Activated CD8-positive, alpha-beta memory T cell treated with anti-CD3 and anti-CD28 coated beads, Interleukin-2, amount 50 U/mL, for 1 hour (primary cell): ENCODE measurements at regions not wholly inside any gene's neighbourhood (a gene's known extent, or its start where the extent isn't known, plus 50 kb on each side); places are given as distances from the start of the nearest gene placed in this dataset.

Experiments used
- DNase-seq: peaks from one replicate; pipeline ENCODE4 v3.0.0-alpha.2; 2020; ENCODE audit errors: extremely low read depth

GRCh38 chr4:77367638-77368037 lies 210.6 kb downstream of the CCNG2 start:
- DNase-seq, result no peak

DNA sequence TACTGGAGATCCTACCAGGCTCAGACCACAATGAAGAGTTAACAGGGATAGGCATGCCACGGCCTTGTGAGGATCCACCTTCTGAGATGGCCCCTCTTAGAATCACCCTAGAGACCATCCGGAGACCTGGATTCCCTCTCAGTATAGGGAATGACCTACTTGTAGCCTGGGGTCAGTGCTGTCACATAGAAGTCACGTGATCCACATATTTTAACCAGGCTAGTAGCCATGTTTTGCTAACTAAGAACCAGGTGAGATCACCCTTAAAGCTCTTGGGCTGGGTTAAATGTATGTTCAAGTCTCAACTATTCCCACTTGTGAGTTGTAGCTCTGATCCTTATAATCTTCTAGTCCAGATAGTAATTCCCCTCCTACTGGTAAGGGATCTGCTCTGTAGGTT lies 215.4 kb downstream of the CCNG2 start:
- no peak for DNase-seq

DNA sequence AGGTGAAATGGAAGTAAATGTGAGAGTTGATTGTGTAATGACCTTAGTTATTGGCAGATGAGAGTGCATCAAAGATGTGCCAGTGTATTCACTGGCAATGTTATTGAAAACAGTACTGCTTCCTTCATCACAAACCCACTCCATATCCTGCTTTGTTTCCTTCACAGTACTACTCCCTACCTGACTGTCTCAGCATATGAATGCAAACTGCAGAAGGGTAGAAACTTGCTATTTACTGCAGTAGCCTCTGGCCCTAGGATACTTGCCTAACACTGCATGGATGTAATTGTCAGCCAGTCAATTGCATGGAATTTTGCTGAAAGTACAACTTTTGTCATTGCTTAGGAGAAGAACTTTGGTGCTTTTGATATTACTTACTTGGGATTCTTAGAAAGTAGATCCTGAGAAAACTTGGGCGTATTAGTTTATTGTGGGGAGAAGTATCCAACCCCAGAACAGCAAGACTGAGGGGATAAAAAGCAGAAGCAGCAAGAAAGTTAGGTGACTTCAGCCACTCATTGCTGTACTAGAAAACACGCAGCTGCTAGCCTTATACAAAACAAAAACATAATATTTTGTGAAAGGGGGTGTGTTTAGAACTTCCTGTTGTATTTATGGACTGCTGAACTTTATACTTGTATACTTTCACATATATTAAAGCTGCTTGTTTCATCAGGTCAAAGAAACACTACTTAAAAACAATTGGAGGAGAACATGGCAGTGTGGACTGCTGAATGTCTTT lies 219.0 kb downstream of the CCNG2 start:
- no peak for DNase-seq

GRCh38 chr4:77376788-77377460 lies 219.9 kb downstream of the CCNG2 start:
- DNase-seq, result no peak

GRCh38 chr4:77384094-77384493 lies 221.5 kb upstream of the CXCL13 start:
- DNase-seq, result no peak

DNA sequence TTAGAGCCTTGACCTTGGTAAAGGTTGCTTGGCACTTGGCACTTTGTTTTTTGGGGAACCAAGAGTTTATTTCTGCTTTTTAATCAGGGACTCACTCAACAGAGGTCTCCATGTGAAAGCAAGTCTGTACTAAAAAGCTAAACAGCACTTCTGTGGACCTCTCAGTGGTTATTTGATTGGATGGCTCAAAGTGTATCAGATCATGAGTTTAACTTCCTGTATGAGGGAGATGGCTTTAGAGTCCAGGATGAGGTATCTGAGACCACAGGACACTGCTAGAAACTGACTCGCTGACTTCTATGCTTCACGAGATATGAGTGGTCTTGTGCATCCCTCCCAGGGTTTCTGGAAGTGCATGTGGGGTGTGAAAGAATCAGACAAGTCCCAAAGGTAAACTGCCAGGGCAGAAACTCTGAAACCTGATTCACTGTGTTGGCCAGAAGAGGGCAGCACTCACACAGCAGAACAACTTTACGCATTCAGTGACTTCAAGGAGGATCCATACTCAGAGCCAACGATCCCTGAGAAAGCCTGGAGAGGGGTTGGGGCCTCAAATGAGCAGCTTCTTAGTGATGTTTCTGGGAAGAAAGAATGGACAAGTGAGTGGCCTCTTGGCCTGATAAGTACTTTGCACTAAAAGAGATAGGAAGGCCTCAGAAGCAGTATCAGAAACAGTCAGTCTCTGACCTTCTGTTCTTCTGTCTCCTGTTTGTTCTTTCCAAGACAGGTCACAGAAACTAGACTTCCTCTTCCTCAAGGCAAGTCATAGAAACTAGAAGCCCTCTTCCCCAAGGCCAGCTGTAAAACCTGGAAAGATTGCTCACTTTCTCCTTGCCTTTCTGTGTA lies 220.3 kb upstream of the CXCL13 start:
- peak; percentile 3 for DNase-seq

DNA sequence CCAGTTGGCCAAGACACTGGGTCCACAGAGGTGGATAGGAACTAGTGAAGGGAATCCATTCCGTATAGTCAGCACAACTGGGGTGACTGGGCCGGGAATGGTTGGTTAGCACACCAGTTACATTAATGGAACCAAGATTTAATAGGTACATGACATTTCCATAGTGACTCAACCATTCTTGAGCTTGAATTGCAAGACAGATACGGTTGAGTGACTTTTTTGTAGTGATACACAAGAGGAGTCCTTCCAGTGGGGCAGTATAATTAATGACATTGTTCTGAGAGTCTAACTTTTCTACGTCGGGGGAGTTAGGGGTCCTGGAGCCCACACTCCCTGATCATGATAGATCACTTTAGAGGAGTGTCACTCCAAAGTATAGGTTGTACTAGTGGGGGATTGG lies 211.6 kb upstream of the CXCL13 start:
- DNase-seq, result no peak

- no peak for DNase-seq
Observed at GRCh38 chr4:77395481-77395880, 210.1 kb upstream of the CXCL13 start.

DNA sequence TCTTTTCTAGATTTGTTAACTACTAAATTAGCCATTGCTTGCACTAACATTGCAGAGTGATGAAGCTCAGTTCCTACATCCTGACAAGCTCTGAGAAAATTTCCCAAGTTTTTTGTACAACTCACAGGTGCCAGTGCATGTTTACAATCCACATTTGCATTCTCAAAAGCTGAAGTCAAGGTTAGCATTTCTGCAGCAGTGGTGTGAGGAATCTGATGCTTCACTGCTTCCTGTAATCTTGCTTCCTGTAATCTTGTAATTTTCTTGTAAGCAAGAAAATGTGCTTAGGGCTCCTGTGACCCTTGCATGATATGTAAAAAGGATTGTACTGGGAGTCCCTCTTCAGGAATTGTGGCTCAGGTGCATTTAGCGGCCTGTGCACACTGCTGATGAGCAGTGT lies 207.4 kb upstream of the CXCL13 start:
- no peak for DNase-seq

GRCh38 chr4:77399831-77400230 lies 205.8 kb upstream of the CXCL13 start:
- DNase-seq, result no peak

DNA sequence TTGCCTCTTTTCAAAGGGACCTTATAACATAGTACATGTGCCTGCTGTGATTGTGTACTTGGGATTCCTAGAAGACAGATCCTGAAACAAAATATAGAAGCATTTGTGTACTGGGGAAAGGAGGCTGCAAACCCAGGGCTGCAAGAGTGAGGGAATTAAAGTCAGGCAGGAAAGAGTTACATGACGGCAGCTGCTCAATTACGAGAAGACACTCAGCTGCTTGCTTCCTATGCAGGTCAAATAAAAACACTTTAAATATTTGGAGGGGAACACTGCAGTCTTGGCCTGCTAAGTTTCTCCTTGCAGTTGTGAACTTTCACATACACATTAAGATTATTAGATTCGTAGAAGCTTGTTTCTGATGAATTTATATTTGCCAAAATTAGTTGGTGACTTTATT lies 191.9 kb upstream of the CXCL13 start:
- no peak for DNase-seq

- no peak for DNase-seq
Observed at GRCh38 chr4:77415689-77416088, 189.9 kb upstream of the CXCL13 start.

GRCh38 chr4:77418333-77418732 lies 187.3 kb upstream of the CXCL13 start:
- DNase-seq, result no peak

GRCh38 chr4:77430847-77431246 lies 174.8 kb upstream of the CXCL13 start:
- no peak for DNase-seq

GRCh38 chr4:77431546-77431945 lies 174.1 kb upstream of the CXCL13 start:
- no peak for DNase-seq

DNA sequence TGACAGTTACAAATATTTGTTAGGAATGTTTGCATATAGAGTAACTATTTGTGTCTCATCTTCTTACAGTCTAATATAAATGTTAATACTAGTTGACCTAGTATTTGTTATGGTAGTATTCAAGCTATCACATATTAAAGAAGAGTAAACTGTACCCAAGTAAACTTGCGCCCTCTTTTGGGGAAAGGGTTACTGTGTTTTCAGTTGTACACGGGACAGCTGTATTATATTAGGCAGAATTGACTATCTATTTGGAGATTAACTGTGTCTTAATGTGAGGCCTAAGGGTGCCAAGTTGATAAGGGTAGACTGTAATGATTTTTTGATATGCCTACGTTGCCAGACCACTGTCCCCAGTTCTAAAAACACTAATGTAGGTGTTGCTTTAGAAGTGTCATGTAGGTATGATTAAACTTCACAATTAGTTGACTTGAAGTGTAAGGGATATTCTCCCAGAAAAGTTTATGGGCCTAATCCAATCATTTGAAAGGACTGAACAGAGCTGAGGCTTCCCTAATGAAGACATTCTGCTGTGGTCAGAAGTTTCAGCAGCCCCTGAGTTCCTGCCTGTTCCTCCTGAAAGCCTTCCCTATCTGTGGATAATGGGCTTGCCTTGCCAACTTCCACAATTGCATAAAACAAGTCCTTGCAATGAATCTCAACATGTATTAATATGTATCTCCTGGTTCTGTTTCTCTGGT lies 172.8 kb upstream of the CXCL13 start:
- DNase-seq, result no peak

DNA sequence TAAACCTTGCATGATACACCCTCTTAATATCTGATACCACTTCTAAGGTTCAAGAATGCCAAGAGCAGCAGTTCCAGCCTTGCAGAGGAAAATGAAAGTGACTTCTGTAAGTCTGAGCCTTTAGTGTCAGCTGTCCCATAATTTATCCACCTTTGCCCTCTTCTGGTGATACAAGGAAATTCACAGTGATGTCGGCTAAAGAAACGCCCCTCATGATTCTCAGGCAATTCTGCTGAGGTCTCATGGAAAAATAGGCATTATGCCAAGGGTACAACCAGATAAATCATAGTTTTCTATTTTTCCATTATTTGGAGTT lies 172.2 kb upstream of the CXCL13 start:
- no peak for DNase-seq

GRCh38 chr4:77434299-77435092 lies 171.1 kb upstream of the CXCL13 start:
- no peak for DNase-seq

- DNase-seq, result no peak
Observed at GRCh38 chr4:77437079-77437478, 168.5 kb upstream of the CXCL13 start.

DNA sequence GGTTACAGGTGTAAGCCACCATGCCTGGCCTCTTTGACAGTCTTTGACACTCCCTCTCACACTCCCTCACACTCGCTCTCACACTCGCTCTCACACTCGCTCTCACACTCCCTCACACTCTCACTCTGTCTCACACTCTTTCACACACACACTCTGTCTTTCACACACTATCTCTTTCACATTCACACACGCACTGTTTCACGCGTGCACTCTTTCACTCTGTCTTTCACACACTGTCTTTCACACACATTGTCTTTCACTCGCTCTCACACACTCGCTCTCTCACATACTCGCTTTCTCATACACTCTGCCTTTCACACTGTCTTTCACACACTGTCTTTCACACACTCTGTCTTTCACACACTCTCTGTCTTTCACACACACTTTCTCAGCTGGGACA lies 167.1 kb upstream of the CXCL13 start:
- DNase-seq, result no peak

DNA sequence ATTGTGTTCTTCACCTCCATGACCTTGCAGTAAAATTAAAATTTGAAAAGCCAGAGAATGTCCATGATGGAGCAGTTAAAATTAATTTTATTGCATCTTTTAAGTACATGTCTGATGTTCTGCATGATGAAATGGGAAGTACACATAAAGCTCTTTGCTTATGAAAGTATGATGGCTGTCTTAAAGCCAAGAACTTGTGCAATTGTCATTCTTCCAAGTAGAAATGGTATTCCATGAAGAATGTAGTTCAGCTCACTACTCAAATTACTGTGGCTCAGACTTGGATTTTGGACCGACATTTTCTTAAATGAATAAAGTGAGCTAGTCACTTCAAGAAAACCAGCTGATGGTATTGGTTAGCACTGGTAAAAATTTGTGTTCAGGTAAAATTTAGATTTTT lies 161.7 kb upstream of the CXCL13 start:
- DNase-seq, result no peak
